Fibroblast of lung (primary cell): ENCODE measurements at regions not wholly inside any gene's neighbourhood (a gene's known extent, or its start where the extent isn't known, plus 50 kb on each side); places are given as distances from the start of the nearest gene placed in this dataset.

Experiments
- EZH2 ChIP-seq: IDR thresholded peaks from 2 replicates; pipeline ENCODE4 v1.5.1; 2012; ENCODE audit warnings: low read length, control low read depth, mild to moderate bottlenecking; ENCODE audit errors: missing control alignments
- TF ChIP-seq, protein P1 (sequence below), 2 donors: IDR thresholded peaks in 1 of 2; conservative IDR thresholded peaks in 1 of 2; 1 replicate in 1 of 2; 2 replicates in 1 of 2; pipeline ENCODE4 v1.5.1; 2011 to 2012; ENCODE audit warnings: low read length in 2 of 2, control low read depth in 1 of 2, inconsistent platforms in 1 of 2, low read depth in 1 of 2, mild to moderate bottlenecking in 1 of 2

DNA sequence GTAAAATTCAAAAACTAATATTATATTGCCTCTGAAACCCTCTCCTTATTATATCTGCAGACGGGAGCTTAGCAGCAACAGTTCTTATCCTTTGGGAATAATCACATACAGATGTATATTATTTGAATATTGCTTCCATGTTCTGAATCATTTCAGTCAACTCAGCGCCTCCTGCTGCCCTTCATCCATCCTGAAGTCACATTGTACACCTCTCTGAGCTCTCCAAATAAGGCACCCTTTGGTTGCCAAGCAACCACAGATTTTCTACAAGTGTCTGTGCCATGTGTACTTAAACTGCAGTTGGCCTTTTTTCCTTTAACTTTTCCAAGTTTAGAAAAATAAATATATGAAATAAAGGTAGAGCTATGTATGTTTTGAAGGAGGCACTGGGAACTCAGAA, 384.3 kb downstream of the LRRIQ3 start:
- TF ChIP-seq, protein P1, sequence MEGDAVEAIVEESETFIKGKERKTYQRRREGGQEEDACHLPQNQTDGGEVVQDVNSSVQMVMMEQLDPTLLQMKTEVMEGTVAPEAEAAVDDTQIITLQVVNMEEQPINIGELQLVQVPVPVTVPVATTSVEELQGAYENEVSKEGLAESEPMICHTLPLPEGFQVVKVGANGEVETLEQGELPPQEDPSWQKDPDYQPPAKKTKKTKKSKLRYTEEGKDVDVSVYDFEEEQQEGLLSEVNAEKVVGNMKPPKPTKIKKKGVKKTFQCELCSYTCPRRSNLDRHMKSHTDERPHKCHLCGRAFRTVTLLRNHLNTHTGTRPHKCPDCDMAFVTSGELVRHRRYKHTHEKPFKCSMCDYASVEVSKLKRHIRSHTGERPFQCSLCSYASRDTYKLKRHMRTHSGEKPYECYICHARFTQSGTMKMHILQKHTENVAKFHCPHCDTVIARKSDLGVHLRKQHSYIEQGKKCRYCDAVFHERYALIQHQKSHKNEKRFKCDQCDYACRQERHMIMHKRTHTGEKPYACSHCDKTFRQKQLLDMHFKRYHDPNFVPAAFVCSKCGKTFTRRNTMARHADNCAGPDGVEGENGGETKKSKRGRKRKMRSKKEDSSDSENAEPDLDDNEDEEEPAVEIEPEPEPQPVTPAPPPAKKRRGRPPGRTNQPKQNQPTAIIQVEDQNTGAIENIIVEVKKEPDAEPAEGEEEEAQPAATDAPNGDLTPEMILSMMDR (conservative IDR thresholded peaks at IDR 0.05 in 1 of 2, IDR thresholded peaks at IDR 0.05 in 1 of 2; ENCODE audit: low read depth in 1 of 2, low read length in 2 of 2) = no peak
- no peak for TF ChIP-seq EZH2
